OCI-LY7 (cell line): ENCODE measurements at regions not wholly inside any gene's neighbourhood (a gene's known extent, or its start where the extent isn't known, plus 50 kb on each side); places are given as distances from the start of the nearest gene placed in this dataset.

Experiments
- CTCF ChIP-seq: fragments of 200-600 bp; sonication (generic); conservative IDR thresholded peaks from 2 replicates; pipeline ENCODE4 v1.5.1; 2014; ENCODE audit warnings: mild to moderate bottlenecking, antibody characterized with exemption, low read length, moderate library complexity, mixed read lengths
- EZH2phosphoT487 ChIP-seq: fragments of 200-600 bp; sonication (generic); IDR thresholded peaks from 2 replicates; pipeline ENCODE4 v1.6.1; 2018; ENCODE audit warnings: low read depth, borderline replicate concordance, mild to moderate bottlenecking, mixed run types, antibody characterized with exemption, low read length, moderate library complexity, mixed read lengths

GRCh38 chr10:4437061-4437460 is 388.9 kb upstream of the AKR1E2 start:
- TF ChIP-seq CTCF (no peak), EZH2phosphoT487 (no peak)
